ENCODE measurements at regions not wholly inside any gene's neighbourhood (a gene's known extent, or its start where the extent isn't known, plus 50 kb on each side); places are given as distances from the start of the nearest gene placed in this dataset.
"Not testable (repeated sequence)": the region's sequence is repeated elsewhere in the genome, so short reads cannot be mapped to it uniquely, and the experiment has no call there.

DNA sequence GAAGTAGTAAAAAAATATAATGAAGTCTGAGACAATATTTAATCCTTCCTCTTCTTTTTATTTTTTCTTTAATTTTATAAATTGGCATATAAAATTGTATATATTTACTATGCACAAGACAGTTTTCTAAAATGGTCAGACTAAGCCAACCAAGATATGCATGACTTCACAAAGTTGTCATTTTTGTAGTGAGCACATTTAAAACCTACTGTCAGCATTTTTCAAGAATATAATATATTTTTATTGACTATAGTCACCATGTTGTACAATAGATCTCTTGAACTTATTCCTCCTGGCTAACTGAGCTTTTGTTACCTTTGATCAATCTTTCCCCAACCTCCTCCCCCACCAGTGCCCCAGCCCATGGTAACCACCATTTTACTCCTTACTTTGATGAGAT is 129.2 kb downstream of the ATP6V1G3 start:
- no peak for DNase-seq

DNA sequence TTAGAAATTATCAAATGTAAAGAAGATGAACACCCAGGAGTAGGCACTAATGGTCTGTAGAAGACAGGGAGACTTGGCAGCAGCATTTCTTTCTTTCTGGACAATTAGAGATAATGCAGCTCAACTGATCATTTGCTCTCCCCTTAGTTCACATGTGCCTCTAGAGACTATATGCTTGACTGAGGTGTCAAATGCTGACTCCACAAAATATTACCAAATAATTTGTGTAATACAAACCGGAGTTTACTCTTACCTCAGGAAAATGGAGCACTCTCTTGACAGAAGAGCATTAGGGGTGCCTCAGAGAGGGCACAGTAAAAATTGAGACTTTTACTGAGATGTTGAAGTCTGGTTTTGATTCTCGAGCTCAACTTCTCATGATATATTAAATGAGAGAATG is 131.8 kb downstream of the ATP6V1G3 start:
- DNase-seq, result no peak

DNA sequence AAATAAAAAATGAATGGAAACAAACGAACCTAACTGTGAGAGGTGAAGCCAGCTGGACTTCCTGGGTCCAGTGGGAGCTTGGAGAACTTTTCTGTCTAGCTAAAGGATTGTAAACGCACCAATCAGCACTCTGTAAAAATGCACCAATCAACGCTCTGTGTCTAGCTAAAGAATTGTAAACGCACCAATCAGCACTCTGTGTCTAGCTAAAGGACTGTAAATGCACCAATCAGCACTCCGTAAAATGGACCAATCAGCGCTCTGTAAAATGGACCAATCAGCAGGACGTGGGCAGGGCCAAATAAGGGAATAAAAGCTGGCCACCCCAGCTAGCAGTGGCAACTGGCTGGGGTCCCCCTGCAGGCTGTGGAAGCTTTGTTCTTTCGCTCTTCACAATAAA is 135.8 kb downstream of the ATP6V1G3 start:
- DNase-seq, result not testable (repeated sequence)

DNA sequence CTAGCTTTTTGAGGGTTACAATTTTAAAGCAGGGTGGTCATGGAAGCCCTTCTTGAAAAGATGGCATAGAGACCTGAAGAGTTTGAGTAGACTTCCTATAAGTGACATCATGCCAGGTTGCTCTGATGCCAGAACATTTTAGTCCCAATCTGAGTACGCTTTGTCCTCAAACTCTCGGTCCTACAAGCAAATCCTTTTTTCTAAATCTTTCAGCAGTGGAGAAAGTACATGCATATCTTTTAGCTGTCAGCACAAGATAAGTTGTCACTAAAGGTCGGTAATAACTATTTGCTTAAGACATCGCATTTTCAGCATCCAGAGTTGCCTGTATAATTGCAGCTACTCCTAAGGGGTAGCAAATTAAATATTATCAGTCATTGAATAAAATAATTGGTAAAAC is 140.4 kb downstream of the ATP6V1G3 start:
- DNase-seq, result no peak

DNA sequence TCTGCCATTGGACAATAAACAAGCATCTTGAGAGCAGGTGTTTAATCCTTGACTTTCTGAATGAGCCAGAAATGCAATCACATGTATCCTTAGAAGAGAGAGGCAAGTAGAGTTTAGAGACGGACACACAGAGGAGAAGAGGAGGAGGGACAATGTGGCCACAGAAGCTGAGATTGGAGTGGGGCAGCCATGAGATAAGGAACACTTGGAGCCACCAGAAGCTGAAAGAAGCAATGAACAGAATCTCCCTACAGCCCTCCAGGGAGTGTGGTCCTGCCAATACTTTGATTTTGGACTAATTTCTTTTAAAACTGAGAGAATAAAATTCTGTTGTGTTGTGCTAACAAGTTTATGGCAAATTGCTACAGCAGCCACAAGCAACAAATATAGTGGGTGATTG is 141.0 kb downstream of the ATP6V1G3 start:
- DNase-seq, result no peak

DNA sequence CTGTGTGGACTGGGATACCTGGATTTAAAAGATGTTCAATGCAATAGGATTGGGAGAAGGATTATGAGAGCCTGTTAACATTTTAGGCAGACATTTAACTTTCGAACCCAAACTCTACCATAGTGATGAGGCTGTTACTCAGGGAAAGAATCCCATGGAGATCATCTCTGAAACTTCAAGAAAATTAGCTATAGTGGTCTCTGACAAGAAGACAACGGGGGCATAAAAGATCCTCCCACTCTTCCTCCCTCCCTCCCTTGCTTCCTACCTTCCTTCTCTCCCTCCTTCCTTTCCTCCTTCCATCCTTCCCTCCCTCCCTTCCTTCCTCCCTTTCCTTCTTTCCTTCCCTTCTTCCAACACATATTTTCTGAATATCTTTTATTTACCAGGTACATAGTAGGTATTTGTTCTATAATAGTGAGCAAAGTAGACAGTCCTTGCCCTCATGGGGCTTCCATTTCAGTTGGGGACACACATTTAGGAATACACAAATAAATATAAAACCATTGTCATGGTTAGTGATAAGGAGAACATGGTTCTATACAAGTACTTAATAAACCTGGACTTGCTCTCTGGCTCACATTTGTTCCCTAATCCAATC is 143.2 kb downstream of the ATP6V1G3 start:
- DNase-seq, result no peak

DNA sequence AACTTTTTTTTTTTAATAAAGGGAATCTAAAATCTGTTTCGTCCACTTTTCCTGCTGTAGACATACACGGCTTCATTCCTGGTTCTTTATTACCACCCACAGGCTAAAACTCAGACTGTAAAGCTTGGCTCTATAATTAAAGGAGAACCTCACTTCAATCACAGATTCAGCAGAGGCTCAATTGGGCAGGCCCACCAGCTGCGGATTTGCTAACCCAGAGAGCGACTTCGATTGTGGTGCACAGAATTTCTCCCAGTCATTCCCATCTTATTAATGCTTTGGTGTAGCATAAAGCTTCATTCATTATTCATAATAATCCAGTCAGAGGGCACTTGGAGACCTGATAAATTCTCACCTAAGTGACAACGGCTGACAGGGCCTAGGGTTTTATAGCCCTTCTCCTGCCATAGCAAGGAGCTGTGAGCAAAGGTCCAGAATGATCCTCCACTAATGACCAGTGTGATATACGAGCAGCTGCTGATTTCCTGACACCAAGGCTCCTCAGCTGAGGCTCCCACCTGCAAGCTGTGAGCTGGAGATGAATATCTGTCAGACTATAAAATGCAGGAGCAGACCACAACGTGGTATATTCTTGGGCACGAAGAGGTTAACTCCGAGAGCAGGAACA is 149.0 kb downstream of the ATP6V1G3 start:
- DNase-seq, result no peak

DNA sequence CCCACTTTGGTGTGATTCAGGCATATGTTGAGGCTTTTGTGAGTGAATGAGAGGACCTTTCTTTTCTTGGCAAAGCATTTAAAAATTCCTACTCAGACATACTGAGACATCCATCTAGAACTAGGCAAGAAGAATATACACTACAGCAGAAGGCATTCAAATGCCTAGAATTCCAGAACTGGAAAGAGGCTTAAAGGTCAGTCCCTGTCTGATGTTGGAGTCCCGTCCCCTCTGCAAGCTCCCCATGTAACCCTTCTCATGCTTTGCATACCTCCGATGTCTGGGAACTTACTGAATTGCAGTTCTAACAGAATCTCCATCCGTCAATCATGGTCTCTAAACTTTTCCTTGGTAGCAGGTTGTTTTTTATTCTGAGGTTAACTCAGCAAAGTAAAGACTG is 152.9 kb downstream of the ATP6V1G3 start:
- DNase-seq, result no peak

DNA sequence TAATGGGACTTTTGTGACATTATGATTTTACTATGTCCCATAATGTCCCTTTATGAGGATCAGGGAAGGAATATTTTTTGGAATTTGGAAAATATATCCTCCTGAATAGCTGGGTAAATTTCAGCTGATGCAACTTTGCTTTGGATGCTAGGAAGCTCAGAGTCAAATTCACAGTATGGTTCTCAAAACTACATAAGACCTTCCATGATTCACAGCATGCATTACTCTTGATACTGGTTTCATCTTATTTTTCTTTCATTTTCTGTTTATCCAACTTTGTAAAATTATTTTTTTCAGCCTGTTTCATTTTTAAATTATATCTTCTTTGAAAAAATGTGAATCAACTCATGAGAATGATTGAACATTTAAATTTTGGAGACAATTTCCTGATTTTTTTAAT is 160.2 kb downstream of the ATP6V1G3 start:
- DNase-seq, result no peak

DNA sequence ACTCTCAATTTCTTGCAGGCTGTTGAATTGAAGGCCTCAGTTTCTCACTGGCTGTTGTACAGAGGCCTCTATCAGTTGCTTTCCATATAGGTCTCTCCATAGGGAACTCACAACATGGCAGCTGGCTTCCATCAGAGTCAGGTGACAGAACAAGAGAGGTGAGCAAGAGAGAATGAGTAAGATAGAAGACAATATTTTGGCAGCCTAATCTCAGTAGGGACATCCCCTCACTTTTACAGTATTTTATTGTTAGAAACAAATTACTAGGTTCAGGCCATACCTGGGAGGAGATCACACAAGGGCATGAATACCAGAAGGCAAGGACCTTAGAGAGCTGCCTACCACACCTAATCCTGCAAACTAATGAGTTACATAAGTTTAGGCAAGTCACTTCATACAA is 162.8 kb downstream of the ATP6V1G3 start:
- no peak for DNase-seq

DNA sequence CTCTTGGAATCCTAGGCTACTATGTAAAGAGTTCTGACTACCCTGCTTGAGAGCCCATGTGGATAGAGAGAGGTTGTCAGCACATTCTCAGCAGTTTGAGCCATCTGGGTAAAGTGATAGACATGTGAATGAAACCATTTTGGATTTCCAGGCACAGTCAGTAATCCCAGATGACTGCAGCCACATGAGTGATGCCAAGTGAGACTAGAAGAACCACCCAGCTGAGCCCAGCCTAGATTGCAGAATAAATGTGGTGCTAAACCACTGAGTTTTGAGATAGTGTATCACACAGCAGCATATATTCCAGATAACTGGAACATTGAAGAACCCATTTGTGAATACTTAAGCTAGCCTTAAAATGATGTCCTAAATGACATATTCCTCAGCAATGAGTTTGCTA is 166.2 kb downstream of the ATP6V1G3 start:
- no peak for DNase-seq

DNA sequence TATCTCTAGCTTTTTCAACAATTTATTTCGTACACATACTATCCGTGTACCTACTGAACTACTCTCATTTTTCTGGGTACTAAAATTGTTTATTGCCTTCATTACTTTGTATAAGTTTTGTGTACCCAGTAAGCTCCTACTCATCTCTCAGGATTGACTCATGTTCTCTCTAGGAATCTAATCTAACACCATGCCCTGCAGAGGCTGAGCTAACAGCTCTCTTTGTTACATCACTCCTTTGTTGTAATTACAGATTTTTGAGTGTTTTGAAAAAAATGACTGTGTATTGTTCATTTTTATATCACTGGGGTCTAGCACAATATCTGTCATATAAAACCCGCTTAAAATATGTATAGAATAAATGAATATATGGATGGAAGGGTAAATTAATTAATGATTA is 167.1 kb downstream of the ATP6V1G3 start:
- no peak for DNase-seq
